ENCODE measurements at regions not wholly inside any gene's neighbourhood (a gene's known extent, or its start where the extent isn't known, plus 50 kb on each side); places are given as distances from the start of the nearest gene placed in this dataset.

- no peak for DNase-seq
Measured at GRCh38 chr9:105861972-105862371, 167.6 kb downstream of the TMEM38B start.

- DNase-seq, result no peak
Measured at GRCh38 chr9:105864248-105864898, 170.0 kb downstream of the TMEM38B start.

GRCh38 chr9:105865285-105865684 lies 170.9 kb downstream of the TMEM38B start:
- no peak for DNase-seq

- no peak for DNase-seq
Measured at GRCh38 chr9:105871540-105871939, 177.2 kb downstream of the TMEM38B start.

GRCh38 chr9:105873801-105874200 lies 179.5 kb downstream of the TMEM38B start:
- DNase-seq, result no peak

- no peak for DNase-seq
Measured at GRCh38 chr9:105877721-105878120, 183.4 kb downstream of the TMEM38B start.

DNA sequence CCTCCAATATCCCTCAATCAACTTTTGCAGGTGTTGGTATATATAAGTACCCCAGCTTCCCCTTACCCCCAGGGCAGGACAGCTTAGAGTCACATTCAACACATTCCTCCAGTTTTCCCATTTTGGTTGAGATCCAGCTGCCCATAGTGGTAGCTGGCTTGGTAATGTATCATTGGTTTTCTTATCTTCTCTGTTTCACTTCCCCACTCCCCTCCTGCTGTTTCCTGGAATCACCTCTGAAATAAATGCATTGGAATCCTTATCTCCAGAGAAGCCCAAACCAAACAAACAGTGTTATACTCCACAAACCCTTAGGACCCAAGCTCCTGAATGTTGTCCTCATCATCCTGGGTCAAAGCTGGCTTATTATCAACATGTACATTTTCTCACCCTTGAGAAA lies 184.8 kb downstream of the TMEM38B start:
- DNase-seq, result no peak

- no peak for DNase-seq
Measured at GRCh38 chr9:105880517-105880916, 186.2 kb downstream of the TMEM38B start.

DNA sequence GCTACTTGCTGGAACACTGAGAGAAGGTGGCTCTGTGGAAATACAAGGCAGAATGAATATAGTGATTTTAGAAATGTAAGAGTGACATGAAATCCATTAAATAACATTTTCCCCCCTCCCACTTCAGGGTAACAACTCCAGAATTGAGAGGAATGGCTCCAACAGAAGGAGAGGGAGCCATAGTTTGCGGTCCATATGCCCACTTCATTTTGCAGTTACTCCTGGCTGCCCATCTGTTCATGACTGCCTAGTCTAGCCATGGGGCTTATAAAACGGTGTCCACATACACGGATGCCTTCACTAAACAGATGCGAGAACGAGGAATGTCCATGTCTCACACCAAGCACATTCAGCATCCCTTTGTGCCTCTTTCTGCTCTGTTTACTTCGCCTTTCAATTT lies 186.7 kb downstream of the TMEM38B start:
- DNase-seq, result no peak

DNA sequence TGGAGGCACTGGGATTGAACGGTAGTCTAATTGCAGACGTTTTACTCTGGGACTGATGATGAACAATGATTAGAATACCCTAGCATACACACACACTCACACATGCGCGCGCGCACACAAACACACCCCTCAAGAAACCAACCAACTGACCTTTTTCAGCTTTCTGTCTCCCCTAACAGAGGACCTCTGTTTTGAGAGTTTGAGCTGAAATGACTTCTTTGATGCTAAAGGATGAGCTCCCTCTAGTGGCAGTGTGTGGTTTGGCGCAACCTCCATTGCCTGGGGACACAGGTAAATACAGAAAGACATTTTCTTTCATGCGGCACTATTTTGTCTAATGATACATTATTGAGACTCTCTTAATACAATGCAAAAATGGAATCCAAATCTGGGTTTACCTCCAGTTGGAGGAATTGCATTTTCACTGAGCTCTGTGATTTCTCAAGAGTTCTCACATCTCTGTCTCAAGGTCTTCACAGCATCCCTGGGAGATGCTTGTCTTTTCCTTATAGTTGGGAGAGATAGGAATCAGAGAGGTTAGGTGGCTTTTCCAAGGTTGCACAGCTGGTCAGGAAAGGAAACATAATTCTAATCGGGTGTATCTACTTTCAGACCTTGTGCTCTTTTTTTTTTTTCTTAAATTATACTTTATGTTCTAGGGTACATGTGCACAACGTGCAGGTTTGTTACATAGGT lies 187.5 kb downstream of the TMEM38B start:
- DNase-seq, result peak; percentile 31

DNA sequence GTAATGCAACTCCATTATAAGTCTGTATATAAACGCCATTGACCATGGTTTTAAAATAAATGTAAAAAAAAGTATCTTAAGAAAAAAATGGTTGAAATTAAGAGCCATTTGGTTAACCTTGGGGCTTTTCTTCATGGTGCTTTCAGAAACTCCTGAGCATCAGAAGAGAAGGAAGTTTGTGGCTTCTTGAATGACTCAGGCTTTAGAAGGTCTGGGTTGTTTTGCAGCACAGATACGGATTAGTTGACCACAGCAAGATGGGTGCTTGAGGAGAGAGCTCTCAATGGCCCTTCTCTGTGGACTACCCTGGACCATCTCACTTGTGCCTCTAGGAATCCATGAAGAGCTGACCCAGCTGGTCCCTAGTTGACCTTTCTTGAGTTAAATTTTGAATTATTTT lies 189.5 kb downstream of the TMEM38B start:
- DNase-seq, result no peak

DNA sequence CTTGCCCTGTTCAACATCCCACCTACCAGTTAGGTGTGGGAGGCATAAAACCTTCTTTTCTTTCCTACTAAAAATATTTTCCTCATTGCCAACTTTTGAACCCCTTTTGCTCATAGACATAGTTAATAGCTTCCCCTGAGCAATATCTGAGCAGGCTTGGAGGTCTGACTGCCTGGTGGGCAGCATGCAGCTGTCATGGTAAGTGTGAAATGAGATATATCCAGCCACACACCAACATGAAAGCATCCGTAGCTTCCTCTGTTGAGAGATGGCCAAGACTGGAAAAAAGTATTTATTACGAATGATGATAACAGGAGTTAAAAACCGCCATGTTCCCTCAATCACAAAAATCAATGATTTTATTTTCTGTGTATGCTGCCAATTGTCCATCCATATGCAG lies 190.1 kb downstream of the TMEM38B start:
- no peak for DNase-seq

DNA sequence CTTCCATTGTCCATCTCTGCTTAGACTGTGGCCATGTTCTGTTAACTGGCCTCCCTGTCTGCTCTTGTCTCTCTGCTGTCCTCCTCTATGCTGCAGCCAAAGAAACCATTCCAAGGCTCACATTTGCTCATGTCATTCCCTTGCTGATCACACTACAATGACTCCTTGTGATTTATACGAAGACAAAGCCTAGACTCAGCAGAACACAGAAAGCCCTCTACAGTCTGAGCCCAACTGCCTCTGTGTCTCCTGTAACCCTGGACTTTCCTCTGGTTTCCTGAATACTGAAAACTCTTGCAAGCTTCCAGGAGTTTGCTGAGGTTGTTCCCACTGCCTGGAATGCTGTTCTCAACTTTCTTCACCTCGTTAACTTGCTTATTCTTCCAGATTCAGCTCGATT lies 191.8 kb downstream of the TMEM38B start:
- no peak for DNase-seq

DNA sequence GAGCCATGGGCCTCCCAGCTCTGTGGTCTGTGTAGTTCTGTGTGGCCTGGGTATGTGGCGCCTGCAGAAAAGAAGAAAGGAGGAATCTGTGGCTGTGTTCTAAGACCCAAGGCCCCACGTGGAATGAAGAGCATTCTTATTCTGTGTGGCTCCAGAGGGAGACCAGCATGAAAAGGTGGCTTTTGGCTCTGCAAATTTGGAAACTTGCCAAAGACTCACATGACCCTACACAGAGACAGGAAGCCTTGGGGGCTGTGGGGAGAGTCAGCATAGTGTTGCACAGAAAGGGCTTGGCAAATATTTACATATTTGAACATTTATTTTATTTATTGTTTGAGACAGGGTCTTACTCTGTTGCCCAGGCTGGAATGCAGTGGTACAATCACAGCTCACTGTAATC lies 193.3 kb downstream of the TMEM38B start:
- DNase-seq, result no peak

DNA sequence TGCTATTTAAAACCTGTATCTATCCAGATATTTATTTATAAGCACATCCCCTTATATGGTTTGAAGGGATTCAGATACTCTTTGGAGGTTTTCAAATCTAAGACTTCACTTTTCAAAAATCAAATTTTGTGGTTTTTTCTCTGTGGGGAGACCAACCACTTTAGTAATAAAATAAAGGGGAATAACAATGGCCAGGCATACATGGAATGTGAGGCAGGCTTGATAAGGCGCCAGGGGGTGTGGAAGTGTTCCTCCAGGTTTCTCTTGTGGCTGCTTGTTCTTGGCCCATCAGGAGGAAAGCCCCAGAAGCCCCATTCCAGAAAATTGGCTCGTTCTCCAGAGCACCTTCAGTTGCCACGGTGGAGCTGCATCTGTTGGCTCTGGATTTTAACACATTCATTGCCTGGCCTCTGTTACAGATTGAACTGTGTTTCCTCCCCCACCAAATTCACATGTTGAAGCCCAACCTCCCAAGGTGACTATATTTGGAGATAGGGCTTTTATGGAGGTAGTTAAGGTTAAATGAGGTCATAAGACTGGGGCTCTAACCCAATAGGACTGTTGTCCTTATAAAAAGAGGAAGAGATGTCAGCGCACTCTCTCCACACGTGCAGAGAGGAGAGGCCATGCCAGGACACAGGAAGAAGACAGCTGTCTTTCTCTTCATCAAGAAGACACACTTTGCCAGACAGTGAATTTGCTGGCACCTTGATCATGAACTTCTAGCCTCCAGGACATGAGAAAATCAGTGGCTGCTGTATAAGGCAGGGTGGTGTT lies 195.9 kb downstream of the TMEM38B start:
- DNase-seq, result no peak

GRCh38 chr9:105900123-105900522 lies 205.8 kb downstream of the TMEM38B start:
- DNase-seq, result no peak

GRCh38 chr9:105901514-105902109 lies 207.3 kb downstream of the TMEM38B start:
- DNase-seq, result no peak

DNA sequence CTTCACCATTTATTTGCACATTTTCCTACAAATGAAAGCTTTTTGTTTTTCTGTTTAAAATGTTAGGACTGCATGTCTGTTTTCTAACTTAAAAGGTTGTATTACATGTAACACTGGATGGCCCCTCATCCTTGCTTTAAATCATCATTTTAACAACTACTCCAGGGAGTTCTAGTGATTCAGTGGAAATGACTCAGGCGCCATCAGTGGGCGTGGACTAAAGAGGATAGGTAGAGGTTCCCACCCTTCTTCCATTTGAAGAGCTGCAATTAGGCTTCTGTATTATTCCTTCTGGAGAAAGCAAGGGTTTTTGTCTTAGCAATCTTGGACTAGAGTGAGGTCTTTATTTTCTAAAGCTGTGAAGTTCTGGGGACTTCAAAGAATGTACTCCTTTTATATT lies 213.7 kb downstream of the TMEM38B start:
- DNase-seq, result no peak

DNA sequence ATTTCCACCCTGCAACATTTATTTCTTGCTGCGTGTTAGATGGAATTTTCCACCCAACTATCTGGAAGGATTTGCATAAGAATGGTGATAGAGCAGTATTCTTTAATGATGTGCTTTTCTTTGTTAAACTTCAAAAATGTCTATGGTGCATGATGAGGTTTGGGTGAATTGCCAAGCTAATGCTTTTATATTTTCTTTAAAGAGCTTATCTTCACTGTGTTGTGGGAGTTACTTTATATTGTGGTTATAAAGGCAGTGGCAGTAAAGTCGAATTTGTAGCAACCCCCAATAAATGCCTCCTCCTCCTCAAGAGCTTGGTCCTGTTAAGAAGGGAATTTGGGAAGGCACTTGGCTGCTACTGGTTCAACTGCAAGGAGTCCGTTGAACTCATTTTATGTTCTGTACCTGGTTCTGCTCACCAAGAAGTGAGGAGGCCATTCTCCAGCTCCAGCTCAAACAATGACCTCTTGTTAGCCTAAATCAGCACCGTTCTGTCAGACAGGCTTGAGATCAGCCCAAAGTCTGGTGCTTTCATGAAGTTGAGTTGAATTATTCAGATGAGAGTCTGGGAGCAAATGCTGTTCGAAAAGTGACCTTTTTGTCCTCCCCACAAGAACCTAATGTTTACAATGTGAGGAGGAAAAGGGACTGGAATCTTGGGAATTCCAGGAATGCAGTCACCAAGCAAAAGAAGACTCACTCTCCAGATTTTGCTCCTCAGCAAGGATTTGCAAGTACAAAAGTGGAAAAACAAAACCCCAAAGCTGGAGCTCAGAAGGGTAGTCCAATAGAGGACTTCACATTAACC lies 217.0 kb downstream of the TMEM38B start:
- DNase-seq, result no peak

- no peak for DNase-seq
Measured at GRCh38 chr9:105912157-105912862, 218.0 kb downstream of the TMEM38B start.

DNA sequence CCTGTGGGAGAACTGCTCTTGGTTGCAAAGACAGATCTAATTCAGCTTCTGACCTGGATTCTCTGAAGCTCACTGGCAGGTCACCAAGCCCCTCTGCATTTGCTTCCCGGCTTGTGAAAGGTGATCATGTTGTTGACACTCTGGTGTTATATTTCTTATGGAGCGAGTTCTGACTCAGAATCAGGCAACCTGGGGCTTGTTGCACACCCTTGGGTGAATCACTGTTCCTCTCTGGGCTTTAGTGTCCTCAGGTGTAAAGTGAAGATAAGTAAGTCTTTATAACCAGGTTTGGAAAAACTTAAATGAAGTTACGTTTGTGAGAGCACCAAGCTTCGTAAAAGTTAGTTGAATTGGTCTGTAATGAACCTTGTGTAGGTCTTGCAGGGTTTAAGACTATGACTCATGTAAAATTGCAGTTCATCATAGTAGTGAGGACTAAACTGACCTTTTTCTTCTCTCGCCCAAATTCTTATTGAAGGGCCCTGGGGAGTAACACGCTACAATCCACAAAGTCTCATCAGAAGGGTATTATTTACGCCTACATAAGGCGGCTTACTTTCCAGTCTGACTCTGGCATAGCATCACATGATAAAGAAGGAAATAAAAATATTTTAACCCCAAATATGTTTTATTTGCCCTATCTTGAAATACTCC lies 218.6 kb downstream of the TMEM38B start:
- DNase-seq, result no peak

Data from effector CD8-positive, alpha-beta T cell (primary cell).